ENCODE measurements at regions not wholly inside any gene's neighbourhood (a gene's known extent, or its start where the extent isn't known, plus 50 kb on each side); places are given as distances from the start of the nearest gene placed in this dataset.

- intact Hi-C loops (cut with micrococcal nuclease): no loop called here
- POLR2A ChIA-PET (ENCODE audit: unreplicated experiment): no interaction called here
- H3K4me2 ChIP-seq (ENCODE audit: low read length): no peak overlapping the region
- no TSS peak for BruUV-seq (replicated peaks)
- H3K36me3 ChIP-seq (ENCODE audit: low read depth, low read length): no peaks in the 10 kb centered on the region
- no peaks in the 10 kb centered on the region for H4K20me1 ChIP-seq (ENCODE audit: low read length)
- CTCF ChIA-PET: no interaction called here
- H3K9me2 ChIP-seq (replicated peaks; ENCODE audit: low read length): no peaks in the 10 kb centered on the region
- H3K4me3 ChIP-seq (ENCODE audit: low read length): no peak overlapping the region
- H3K27ac ChIP-seq (ENCODE audit: low read length): no peak overlapping the region
- no peaks in the 10 kb centered on the region for H3F3A ChIP-seq (ENCODE audit: low read length, unreplicated experiment)
- H3K27me3 ChIP-seq (ENCODE audit: low read length): peaks cover 8% of the 10 kb centered on the region; the same call in 1 of the 2 replicates
- DNase-seq (no peak), ATAC-seq (no peak)
- no peaks in the 10 kb centered on the region for H3K4me1 ChIP-seq (ENCODE audit: insufficient read depth, low read length)
- H2AFZ ChIP-seq (ENCODE audit: low read length): no peak overlapping the region
- H3K9ac ChIP-seq (ENCODE audit: low read length): no peak overlapping the region
- H3K79me2 ChIP-seq (ENCODE audit: low read length): no peaks in the 10 kb centered on the region
- no peaks in the 10 kb centered on the region for H3K9me3 ChIP-seq (ENCODE audit: low read length)
- no peak for TF ChIP-seq CTCF (conservative IDR thresholded peaks at IDR 0.05; ENCODE audit: low read depth, low read length)
- TF ChIP-seq EZH2phosphoT487 (IDR thresholded peaks at IDR 0.05; ENCODE audit: borderline replicate concordance, low read length): no peak
- no peak for TF ChIP-seq EZH2 (IDR thresholded peaks at IDR 0.05; ENCODE audit: low read length, unreplicated experiment)
These were observed 78.0 kb downstream of the SEC61B start for GRCh38 chr9:99300103-99300439.

GRCh38 chr9:99300603-99301002, 78.5 kb downstream of the SEC61B start:
- Histone ChIP-seq H3K4me3 (ENCODE audit: low read length) (no peak overlapping the region), H2AFZ (ENCODE audit: low read length) (no peak overlapping the region), H3K4me1 (ENCODE audit: insufficient read depth, low read length) (no peaks in the 10 kb centered on the region), H3K27ac (ENCODE audit: low read length) (no peak overlapping the region), H3K27me3 (ENCODE audit: low read length) (peaks cover 8% of the 10 kb centered on the region; the same call in 1 of the 2 replicates), H4K20me1 (ENCODE audit: low read length) (no peaks in the 10 kb centered on the region), H3F3A (ENCODE audit: low read length, unreplicated experiment) (no peaks in the 10 kb centered on the region), H3K9ac (ENCODE audit: low read length) (no peak overlapping the region), H3K9me2 (replicated peaks; ENCODE audit: low read length) (no peaks in the 10 kb centered on the region), H3K36me3 (ENCODE audit: low read depth, low read length) (no peaks in the 10 kb centered on the region), H3K79me2 (ENCODE audit: low read length) (no peaks in the 10 kb centered on the region), H3K4me2 (ENCODE audit: low read length) (no peak overlapping the region), H3K9me3 (ENCODE audit: low read length) (no peaks in the 10 kb centered on the region)
- ChIA-PET CTCF (no interaction called here), POLR2A (ENCODE audit: unreplicated experiment) (no interaction called here)
- no peak for TF ChIP-seq CTCF (conservative IDR thresholded peaks at IDR 0.05; ENCODE audit: low read depth, low read length)
- no peak for TF ChIP-seq EZH2phosphoT487 (IDR thresholded peaks at IDR 0.05; ENCODE audit: borderline replicate concordance, low read length)
- TF ChIP-seq EZH2 (IDR thresholded peaks at IDR 0.05; ENCODE audit: low read length, unreplicated experiment): no peak
- ATAC-seq (no peak), DNase-seq (no peak)
- no TSS peak for BruUV-seq (replicated peaks)
- intact Hi-C loops (cut with micrococcal nuclease): no loop called here

- intact Hi-C loops (cut with micrococcal nuclease): no loop called here
- BruUV-seq (replicated peaks): no TSS peak
- ATAC-seq (no peak), DNase-seq (no peak)
- Histone ChIP-seq H3K4me3 (ENCODE audit: low read length) (no peak overlapping the region), H3K4me2 (ENCODE audit: low read length) (no peak overlapping the region), H3K27me3 (ENCODE audit: low read length) (no peaks in the 10 kb centered on the region), H3K79me2 (ENCODE audit: low read length) (no peaks in the 10 kb centered on the region), H3F3A (ENCODE audit: low read length, unreplicated experiment) (no peaks in the 10 kb centered on the region), H3K4me1 (ENCODE audit: insufficient read depth, low read length) (no peaks in the 10 kb centered on the region), H2AFZ (ENCODE audit: low read length) (no peak overlapping the region), H3K9me3 (ENCODE audit: low read length) (no peaks in the 10 kb centered on the region), H3K9me2 (replicated peaks; ENCODE audit: low read length) (no peaks in the 10 kb centered on the region), H3K36me3 (ENCODE audit: low read depth, low read length) (no peaks in the 10 kb centered on the region), H3K9ac (ENCODE audit: low read length) (no peak overlapping the region), H3K27ac (ENCODE audit: low read length) (no peak overlapping the region), H4K20me1 (ENCODE audit: low read length) (no peaks in the 10 kb centered on the region)
- POLR2A ChIA-PET (ENCODE audit: unreplicated experiment): no interaction called here
- CTCF ChIA-PET: no interaction called here
- no peak for TF ChIP-seq EZH2 (IDR thresholded peaks at IDR 0.05; ENCODE audit: low read length, unreplicated experiment)
- TF ChIP-seq EZH2phosphoT487 (IDR thresholded peaks at IDR 0.05; ENCODE audit: borderline replicate concordance, low read length): no peak
These were observed 81.1 kb downstream of the SEC61B start for GRCh38 chr9:99303177-99303576.

Measured in PC-3 (cell line).